GM19455 (cell line): ENCODE measurements at regions not wholly inside any gene's neighbourhood (a gene's known extent, or its start where the extent isn't known, plus 50 kb on each side); places are given as distances from the start of the nearest gene placed in this dataset.

Source experiments
- ATAC-seq: cut with Tn5 transposase; IDR thresholded peaks from one replicate; pipeline ENCODE4 v1.9.1; 2021; ENCODE audit not compliant: unreplicated experiment

DNA sequence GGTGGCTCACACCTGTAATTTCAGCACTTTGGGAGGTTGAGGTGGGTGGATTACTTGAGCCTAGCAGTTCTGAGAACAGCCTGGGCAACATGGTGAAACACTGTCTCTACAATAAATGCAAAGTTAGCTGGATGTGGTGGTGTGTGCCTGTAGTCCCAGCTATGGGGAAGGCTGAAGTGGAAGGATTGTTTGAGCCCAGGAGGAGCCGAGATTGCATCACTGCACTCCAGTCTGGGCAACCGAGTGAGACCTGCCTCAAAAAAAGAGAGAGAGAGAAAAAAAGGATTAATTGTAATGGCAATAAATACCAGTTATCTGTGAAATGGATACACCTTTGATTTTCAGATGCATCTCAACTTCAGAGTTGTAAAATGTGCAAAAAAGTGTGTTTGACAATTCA, 58.8 kb downstream of the SPRY1 start:
- no peak for ATAC-seq

DNA sequence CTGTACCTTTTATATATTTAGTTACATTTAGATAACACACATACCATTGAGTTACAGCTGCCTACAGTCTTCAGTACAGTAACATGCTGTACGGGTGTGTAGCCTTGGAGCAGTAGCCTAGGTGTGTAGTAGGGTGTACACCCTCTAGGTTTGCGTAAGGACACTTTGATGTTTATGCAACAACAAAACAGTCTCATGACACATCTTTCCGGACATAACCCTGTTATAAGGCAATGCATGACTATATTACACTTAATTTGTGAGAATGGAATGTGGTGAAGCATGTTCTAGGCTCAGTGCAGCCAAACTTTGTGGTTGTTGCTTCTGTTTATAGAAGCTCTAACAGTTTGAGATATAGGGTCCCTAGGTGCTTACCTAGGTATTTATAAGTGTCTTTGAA, 65.4 kb downstream of the SPRY1 start:
- no peak for ATAC-seq

DNA sequence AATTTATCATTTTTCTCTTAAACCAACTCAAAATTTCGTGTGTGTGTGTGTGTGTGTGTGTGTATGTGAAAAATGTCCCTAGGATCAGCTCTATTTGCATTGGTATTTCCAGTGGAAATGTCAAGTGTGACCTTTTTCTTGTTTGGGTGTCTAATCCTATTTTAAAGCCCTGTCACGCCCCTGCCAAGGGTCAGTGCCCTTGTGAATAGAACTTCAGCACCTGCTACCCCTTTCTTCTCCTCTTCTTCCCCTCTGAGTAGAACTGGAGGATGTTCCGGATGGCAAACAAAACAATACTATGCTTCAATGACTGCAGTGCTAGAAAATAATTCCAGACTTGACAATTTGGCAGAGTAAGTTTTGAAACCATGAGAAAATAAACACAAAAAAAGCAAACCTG, 67.3 kb downstream of the SPRY1 start:
- ATAC-seq = no peak

DNA sequence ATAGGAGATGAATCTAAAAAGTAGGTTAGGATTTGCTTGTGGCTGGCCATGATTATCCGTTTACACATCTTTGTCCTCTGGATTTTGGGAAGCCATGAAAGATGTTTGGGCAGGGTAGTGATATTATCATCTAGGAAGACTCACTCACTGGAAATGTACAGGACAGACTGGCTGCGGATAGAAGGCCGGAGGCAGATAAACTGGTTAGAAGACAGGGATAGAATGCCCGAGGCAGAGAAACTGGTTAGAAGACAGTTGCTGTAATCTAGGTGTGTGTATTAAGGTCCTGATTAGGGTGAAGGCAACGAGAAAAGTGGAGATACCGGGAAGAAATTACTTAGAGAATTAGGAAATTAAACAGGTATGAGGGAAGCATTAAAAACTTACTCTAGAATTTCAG, 68.8 kb downstream of the SPRY1 start:
- no peak for ATAC-seq

DNA sequence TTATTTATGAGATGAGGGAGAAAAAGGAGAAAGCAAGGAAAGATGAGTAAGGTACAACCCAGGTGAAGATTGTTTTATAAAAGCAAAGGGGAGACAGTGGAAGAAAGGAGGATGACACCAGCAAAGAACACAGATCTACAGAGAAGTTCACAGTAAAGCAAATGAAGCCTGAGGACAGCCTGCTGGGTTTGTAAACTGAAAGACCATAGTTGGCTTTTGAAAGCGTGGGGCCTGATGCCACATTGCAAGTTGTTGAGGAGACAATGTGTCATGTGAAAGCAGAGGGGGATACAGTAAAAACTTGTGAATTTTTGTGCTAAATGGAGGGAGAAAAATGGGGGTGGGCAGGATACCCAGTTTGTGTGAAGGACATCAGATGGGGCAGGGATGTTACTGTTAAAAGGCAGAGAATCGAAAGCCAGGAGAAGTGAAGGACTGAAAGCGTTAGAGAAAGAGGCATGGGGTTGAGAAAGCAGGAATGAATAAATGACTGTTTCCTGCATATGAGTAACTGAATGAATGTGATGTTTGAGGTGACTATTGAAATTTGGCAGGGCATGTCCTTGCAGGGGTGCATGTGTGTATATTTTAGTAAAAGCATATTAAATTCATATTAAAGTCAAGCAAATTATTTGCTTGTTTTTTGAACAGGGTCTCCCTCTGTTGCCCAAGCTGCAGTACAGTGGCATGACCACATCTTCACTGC, 69.6 kb downstream of the SPRY1 start:
- ATAC-seq = no peak

DNA sequence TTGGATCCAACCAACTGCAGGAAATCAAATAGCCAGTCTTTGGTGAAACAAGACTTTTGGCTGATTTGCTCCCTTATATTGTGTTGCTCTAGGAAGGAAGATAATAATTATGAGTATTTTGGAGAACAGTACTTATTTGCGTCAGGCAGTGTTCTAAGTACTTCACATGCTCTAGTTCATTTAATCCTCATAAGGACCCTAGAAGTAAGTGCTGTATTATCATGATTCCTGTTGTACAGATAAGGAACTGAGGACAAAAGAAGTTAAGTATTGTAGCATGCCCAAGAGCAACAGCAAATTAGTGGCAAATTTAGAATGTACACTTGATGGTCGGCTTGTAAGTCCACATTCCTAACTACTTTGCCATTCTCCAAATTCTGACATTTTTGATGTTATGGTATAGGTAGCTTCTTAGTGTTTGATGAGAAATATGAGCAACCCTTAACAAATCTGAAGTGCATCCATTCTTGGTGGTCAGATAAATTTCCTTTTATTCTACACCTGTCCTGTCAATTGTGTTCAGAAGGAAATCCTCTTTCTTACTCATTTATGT, 72.0 kb downstream of the SPRY1 start:
- ATAC-seq = no peak

DNA sequence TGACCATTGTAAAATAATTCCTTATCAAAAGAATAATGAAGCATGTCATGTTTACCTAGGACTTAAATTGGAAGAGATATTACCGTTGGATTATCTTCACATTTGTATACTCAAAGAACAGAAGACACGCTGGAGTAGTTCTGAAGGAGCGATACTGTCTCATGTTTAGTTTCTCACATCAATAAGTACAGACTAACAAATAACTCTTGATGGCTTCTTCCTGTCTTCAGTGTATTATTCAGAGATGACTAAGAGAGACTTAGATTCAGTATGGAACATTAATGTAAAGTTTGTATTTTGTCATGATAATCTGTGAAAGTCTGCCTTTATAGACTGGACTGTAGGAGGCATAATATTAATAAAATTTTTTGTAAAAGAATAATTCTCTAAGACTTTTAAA, 72.7 kb downstream of the SPRY1 start:
- no peak for ATAC-seq

DNA sequence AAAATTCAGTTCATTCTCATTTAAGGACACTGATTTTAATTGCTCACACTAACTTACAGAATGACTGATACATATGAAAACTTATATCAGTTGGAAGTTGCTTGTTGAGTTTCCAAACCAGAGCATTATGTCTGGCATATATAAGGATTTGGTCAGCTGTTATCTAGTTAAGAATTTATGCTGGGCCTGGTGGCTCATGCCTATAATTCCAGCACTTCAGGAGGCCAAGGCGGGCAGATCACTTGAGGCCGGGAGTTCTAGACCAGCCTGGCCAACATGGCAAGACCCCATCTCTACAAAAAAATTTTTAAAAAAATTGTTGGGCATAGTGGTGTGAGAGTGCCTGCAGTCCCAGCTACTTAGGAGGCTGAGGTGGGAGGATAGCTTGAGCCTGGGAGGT, 73.1 kb downstream of the SPRY1 start:
- no peak for ATAC-seq

DNA sequence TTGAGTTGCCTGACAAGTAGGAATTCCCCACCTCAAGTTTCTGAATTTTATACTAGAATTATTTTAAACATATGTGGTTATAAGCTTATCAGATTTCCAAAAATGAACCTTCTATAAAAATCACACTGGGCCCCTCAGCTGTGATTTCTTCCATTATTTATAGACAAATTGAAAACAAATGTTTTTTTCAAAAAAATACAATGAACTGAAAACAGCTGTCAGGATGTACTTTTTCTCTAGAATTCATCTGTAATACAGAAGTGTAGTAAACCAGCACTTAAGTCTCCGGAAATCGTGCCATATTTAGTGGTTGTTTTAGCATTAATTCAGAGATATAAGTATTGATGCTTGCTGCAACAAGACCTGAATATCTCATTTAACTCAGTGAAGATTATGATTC, 74.0 kb downstream of the SPRY1 start:
- no peak for ATAC-seq

DNA sequence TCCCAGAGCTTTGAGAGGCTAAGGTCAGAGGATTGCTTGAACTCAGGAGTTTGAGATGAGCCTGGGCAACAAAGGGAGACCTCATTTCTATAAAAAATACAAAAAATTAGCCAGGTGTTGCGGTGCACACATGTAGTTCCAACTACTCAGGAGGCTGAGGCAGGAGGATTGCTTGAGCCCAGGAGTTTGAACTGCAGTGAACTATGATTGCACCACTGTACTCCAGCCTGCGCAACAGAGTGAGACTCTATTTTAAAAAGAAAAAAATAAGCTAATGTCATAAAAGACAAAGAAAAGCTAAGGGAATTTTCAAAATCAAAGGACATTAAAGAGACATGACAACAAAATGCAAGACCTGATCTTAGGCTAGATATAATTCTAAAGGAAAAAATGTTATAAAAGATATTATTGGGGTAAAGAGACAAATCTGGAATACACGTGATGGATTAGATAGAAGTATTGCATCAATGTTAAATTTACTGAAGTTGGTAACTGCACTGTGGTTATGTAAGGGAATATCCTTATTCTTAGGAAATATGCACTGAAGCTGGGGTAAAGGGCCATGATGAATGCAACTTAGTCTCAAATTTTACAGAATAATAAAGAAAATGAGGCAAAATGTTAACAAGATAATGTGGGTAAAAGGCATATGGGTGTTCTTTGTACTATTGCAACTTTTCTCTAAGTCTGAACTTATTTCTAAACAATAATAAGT, 75.2 kb downstream of the SPRY1 start:
- no peak for ATAC-seq

DNA sequence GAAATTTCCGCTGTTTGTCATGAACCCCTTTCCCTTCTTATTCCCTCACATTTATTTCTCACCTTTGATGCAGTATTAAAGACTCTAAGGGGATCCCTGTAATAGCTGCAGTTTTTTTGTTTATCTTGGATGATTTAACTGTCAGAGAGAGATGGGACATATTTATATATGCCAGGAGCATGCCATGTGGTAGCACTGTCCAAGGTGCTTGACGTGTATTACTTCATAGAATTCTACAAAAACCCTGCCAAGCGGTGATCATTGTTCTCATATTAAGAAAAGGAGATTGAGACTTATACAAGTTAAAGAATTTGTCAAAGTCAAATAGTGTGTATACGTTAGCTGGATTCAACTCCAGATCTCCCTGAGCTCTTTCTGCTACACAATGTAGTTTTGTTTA, 78.2 kb downstream of the SPRY1 start:
- ATAC-seq = no peak

DNA sequence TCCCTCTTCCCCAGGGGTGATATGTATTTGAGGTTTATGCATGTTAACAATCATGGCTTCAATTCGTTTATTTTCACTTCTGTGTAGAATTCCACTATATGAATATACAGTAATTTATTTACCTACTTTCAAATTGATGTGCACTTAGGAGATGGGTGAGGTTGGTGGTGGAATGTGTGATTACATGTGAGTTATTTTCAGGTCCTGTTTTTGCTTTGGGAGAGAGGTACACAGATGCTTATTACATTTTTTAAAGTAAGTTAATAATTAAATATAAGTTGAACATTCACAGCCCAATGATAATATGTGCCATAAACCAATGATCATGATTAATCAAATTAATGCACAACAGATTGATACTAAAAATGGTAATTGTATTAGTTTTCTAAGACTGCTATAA, 79.5 kb downstream of the SPRY1 start:
- ATAC-seq = no peak

DNA sequence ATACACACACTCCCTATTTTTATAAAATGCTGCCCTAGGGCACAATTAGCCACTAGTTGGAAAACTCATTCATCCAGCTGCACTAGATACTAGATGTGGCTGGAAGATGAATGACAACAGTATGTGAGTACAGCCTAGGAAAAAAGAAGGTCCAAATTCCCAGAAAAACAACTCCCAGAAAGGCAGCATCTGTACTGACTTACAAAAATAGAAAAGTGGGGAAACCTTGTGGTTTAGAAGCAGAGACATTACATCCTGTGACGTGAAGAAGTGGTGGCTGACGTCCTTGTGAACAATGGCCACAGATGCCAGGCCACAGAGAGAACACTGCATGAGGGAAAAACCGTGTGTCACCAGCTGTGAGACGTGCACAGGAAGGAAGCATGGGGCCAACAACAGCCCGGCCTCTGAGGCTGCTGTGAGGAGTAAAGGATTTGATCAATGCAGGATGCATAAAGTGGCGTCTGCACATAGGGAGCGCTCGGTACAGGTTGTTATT, 81.2 kb downstream of the SPRY1 start:
- ATAC-seq = no peak

DNA sequence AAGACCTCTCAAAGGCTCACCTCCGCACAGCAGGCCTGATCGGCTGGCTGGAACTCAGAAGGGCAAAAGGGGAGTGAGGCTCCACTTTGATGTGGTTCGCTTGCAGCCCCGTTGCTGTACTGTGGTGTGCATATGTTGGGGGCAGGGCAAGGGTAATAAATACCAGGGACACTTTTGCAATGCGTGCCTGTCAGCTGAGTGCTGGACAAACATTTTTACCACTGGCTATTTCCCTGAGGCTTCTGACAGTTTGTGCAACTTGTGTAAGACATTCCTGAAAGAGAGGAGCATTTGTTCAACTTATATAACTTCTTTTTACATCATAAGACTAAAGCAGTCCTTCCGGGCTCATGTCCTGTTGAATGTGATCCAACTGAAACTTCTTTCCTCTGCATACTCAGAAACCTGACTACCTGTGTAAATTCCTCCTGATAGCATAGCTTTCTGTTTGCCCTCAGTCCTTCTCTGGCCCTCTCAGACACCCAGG, 82.3 kb downstream of the SPRY1 start:
- no peak for ATAC-seq

DNA sequence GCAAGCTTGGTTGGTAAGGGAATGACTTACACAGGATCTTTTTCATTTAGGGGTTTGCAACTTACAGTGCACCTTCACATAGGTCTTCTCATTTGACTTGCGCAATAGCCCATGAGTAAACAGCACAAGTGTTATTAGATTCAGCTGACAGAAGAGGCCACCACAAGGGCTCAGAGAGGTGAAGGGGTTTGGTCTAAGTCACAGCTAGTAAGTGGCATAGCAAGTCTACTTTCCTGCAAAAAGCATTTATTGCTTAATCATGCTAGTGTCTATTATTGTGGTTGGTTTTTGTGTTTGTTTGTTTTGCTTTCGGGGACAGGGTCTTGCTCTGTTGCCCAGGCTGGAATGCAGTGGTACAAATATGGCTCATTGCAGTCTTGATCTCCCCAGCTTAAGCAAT, 83.3 kb downstream of the SPRY1 start:
- ATAC-seq = no peak

DNA sequence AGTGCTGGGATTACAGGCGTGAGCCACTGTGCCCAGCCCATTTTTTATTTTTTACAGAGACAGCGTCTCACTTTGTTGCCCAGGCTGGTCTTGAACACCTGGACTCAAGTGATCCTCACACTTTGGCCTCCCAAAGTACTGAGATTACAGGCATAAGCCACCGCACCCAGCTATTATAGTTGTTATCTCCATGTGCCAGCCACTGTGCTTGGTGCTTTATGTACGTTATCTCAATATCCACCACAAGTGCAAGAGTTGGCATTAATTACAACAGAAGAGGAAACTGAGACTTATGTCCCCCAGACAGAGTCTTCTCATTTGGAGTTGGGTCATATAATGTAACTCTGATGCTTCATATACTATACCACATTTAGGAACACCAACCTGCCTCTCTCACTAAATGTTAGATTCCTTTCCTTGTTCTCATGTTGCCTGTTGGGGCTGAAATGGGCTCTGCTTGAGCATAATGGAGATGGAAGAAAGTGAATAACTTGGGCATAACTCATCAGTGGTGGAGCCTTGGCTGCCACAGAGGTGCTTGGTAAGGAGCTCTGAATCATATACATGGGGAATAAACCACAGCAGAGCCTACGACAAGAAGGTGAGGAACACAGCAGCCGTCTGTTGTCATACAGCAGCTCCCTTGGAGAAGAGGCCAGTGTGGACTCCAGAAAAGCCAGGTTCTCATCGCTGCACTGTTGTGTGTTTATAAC, 84.3 kb downstream of the SPRY1 start:
- no peak for ATAC-seq

DNA sequence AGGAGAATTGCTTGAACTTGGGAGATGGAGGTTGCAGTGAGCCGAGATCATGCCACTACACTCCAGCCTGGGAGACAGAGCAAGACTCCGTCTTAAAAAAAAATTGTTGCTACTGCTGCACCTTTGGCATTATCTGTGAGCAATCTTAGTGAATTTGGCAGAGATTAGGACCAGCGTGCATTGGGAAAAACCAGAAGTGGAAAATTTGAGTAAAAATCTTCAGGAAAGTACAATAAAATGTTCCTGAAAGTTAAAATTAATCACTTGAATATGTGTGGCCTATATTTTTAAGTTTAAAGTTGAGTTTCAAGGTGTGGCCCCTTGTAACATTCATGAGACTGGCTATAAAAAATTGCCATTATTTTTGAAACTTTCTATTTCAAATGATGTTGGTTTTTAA, 85.1 kb downstream of the SPRY1 start:
- ATAC-seq = no peak

DNA sequence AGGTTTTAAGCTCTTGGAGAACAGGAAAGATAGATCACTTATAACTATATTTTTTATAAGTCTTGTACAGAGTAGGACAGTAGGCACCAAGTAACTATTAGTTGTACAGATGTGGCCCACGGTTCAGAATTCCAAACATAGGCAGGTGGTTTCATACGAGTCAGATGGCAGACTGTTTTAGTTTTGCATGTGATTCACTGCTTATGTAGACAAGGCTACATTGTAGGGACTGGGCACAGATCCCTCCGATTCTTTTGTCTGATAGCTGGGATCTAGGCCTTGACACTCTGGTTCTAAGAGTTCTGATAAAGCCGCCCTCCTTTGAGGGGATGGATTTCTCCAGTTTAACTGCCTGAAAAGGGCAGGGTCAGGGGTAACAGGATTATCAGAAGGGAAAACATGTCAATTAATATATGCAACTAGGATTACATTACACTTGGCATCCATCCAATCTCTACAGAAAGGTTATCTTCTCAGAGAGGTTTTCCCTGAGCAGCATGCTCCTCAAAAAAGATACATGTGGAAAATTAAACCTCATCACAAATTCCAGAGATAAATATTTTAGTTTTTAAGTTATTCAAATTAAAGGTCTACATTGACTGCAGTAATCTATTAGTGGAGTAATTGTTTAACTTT, 87.8 kb downstream of the SPRY1 start:
- ATAC-seq = no peak

DNA sequence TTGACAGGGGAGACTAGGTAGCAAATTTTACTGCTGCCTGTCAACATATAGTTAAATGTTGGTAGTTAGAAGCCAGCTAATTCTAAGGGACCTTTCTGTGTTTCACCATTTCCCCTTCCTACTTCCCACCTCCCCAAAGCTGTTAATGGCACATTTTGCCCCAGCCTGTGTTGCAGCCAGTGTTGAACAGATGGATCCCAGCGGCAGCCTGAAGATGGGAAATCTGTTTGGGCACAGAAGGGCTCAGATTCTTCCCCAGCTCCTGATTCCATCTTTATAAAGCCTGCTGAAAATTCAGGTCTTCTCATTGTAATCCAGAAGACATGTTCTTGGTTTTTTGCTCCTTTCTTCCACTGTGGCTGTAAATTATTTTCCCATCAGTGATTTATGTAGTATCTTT, 89.0 kb downstream of the SPRY1 start:
- no peak for ATAC-seq

DNA sequence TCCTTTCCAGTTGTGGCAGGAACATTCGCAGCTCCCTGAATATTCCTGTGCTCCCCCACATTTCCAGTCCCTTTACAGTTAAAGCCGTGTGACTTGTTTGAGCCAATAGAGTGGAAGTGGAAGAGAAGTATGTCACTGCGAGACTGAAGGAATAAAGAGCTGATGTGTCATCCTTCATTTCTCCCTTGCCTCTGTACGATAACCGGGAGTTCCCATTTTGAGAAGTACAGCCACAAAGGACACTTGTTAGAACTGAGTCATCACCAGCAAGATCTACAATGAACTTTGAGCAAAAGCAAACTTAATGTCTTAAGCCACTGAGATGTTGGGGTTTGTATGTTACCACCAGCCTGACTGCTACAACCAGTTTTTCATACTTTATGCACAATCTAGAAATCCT, 92.3 kb downstream of the SPRY1 start:
- ATAC-seq = no peak

DNA sequence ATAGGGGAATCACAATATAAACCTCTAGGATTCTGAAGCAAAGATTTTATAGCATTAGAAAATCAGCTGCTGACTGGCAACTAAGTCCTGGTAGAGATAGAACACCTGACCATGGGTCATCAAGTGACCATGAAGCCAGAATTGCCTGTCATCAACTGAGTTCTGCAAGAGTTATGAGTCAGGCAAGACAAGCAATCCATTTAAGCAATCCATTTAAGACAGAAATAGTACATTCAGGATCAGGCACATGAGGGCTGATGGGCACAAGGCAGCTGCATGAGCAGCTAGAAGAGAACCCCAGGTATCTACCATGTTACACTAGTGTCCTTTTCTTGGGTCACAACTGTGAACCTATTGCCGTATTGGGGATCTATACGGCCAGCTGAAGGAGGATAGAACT, 98.9 kb downstream of the SPRY1 start:
- ATAC-seq = no peak
